H1 (cell line): ENCODE measurements at regions not wholly inside any gene's neighbourhood (a gene's known extent, or its start where the extent isn't known, plus 50 kb on each side); places are given as distances from the start of the nearest gene placed in this dataset.

ENCODE experiments used
- CTCF ChIA-PET: fragments of 300-600 bp; sonication (Branson Sonifier 250); formaldehyde crosslinking; loops from one replicate; lab custom pipeline; 2021; ENCODE audit not compliant: partially characterized antibody; lab: Charles Lee
- POLR2A ChIA-PET: fragments of 300-600 bp; sonication (Branson Sonifier 250); formaldehyde crosslinking; loops from one replicate; lab custom pipeline; 2021; ENCODE audit warnings: inconsistent platforms; ENCODE audit not compliant: partially characterized antibody; lab: Charles Lee
- DNase-seq, 2 experiments: peaks; one replicate each; pipeline versions ENCODE4 v3.0.0 to v3.0.0-alpha.2; 2010 to 2022; ENCODE audit warnings: low spot score in 2 of 2, low read depth in 1 of 2, mixed read lengths in 1 of 2
- FAIRE-seq: peaks from 2 replicates; lab custom pipeline; 2011; peaks lifted over from hg19 to GRCh38; lab: Jason Lieb, UNC
- H2AFZ ChIP-seq: 2 replicates; pipeline ENCODE4 v1.8.1; 2012; ENCODE audit warnings: low read length, inconsistent platforms
- H2AK5ac ChIP-seq: 2 replicates; pipeline ENCODE4 v1.6.1; 2013; ENCODE audit warnings: low read depth, low read length
- H2BK120ac ChIP-seq: replicated peaks from 2 replicates; pipeline ENCODE3; 2013; ENCODE audit warnings: low read depth, low read length, inconsistent platforms
- H2BK12ac ChIP-seq: 2 replicates; pipeline ENCODE4 v1.6.1; 2013; ENCODE audit warnings: low read depth, low read length
- H2BK15ac ChIP-seq: 2 replicates; pipeline ENCODE4 v1.6.1; 2013; ENCODE audit warnings: low read length
- H2BK20ac ChIP-seq: 2 replicates; pipeline ENCODE4 v1.6.1; 2013; ENCODE audit warnings: low read length
- H2BK5ac ChIP-seq: 2 replicates; pipeline ENCODE4 v1.6.1; 2013; ENCODE audit warnings: low read depth, low read length
- H3K14ac ChIP-seq: 2 replicates; pipeline ENCODE4 v1.6.1; 2013; ENCODE audit warnings: inconsistent platforms; ENCODE audit not compliant: insufficient read length
- H3K18ac ChIP-seq: 2 replicates; pipeline ENCODE4 v1.6.1; 2013; ENCODE audit warnings: low read length; ENCODE audit errors: extremely low read depth
- H3K23ac ChIP-seq: 2 replicates; pipeline ENCODE4 v1.6.1; 2013; ENCODE audit warnings: inconsistent platforms; ENCODE audit not compliant: insufficient read length
- H3K23me2 ChIP-seq: 2 replicates; pipeline ENCODE4 v1.6.1; 2013; ENCODE audit warnings: low read depth, low read length
- H3K27ac ChIP-seq: 2 replicates; pipeline ENCODE4 v1.6.1; 2011; ENCODE audit warnings: low read depth, low read length, inconsistent platforms
- H3K27me3 ChIP-seq, 4 experiments: replicated peaks in 1 of 4; 1 replicate in 1 of 4; 2 replicates in 3 of 4; pipeline versions ENCODE4 v1.6.1 to v1.8.1; 2011 to 2013; ENCODE audit warnings: low read length in 3 of 4, mild to moderate bottlenecking in 3 of 4, inconsistent platforms in 2 of 4, mixed read lengths in 2 of 4, moderate library complexity in 1 of 4; ENCODE audit not compliant: control insufficient read depth in 3 of 4, insufficient read depth in 3 of 4; ENCODE audit errors: extremely low read depth in 1 of 4
- H3K36me3 ChIP-seq, 4 experiments: 2 replicates each; pipeline versions ENCODE4 v1.6.1 to v1.8.1; 2011 to 2013; ENCODE audit warnings: mild to moderate bottlenecking in 4 of 4, low read length in 3 of 4, moderate library complexity in 2 of 4, control low read depth in 1 of 4, inconsistent platforms in 1 of 4; ENCODE audit not compliant: insufficient read depth in 4 of 4, control insufficient read depth in 2 of 4
- H3K4ac ChIP-seq: replicated peaks from 2 replicates; pipeline ENCODE3; 2013; ENCODE audit warnings: low read length, low read depth, mixed read lengths, inconsistent platforms; ENCODE audit not compliant: insufficient read length
- H3K4me1 ChIP-seq, 4 experiments: replicated peaks in 1 of 4; 1 replicate in 1 of 4; 2 replicates in 3 of 4; pipeline versions ENCODE4 v1.6.1 to v1.8.1; 2011 to 2013; ENCODE audit warnings: low read length in 3 of 4, inconsistent platforms in 2 of 4, mixed read lengths in 1 of 4; ENCODE audit not compliant: insufficient read depth in 4 of 4, control insufficient read depth in 3 of 4
- H3K4me2 ChIP-seq, 2 experiments: 2 replicates each; pipeline versions ENCODE4 v1.6.1 to v1.8.1; 2011 to 2013; ENCODE audit warnings: low read depth in 2 of 2, low read length in 2 of 2, control low read depth in 1 of 2, inconsistent platforms in 1 of 2, mild to moderate bottlenecking in 1 of 2; ENCODE audit not compliant: insufficient read depth in 1 of 2
- H3K4me3 ChIP-seq, 4 experiments: fragments of 200-600, 300-600 bp in 1 of 4; sonication (generic), shearing (Covaris generic), sonication (Bioruptor Twin) in 1 of 4; 2 replicates each; pipeline versions ENCODE4 v1.5.1 to v1.8.1; 2011 to 2016; ENCODE audit warnings: low read length in 4 of 4, low read depth in 3 of 4, control low read depth in 2 of 4, inconsistent platforms in 2 of 4, mild to moderate bottlenecking in 2 of 4, mixed read lengths in 1 of 4, moderate library complexity in 1 of 4; ENCODE audit not compliant: insufficient read depth in 2 of 4; ENCODE audit errors: extremely low read depth in 1 of 4
- H3K56ac ChIP-seq: replicated peaks from 2 replicates; pipeline ENCODE3; 2013; ENCODE audit warnings: low read depth, mild to moderate bottlenecking, mixed read lengths, low read length, inconsistent platforms; ENCODE audit not compliant: insufficient read length
- H3K79me1 ChIP-seq: 2 replicates; pipeline ENCODE4 v1.6.1; 2013; ENCODE audit warnings: low read depth, low read length, control low read depth
- H3K79me2 ChIP-seq, 2 experiments: 2 replicates each; pipeline versions ENCODE4 v1.6.1 to v1.8.1; 2012 to 2013; ENCODE audit warnings: low read length in 2 of 2, mild to moderate bottlenecking in 2 of 2, inconsistent platforms in 1 of 2; ENCODE audit not compliant: insufficient read depth in 2 of 2, control insufficient read depth in 1 of 2
- H3K9ac ChIP-seq, 4 experiments: replicated peaks in 1 of 4; 1 replicate in 1 of 4; 2 replicates in 3 of 4; pipeline versions ENCODE4 v1.6.1 to v1.8.1; 2011 to 2013; ENCODE audit warnings: low read depth in 3 of 4, low read length in 3 of 4, control low read depth in 2 of 4, mild to moderate bottlenecking in 2 of 4, moderate library complexity in 2 of 4, inconsistent platforms in 1 of 4; ENCODE audit errors: extremely low read depth in 1 of 4
- H3K9me3 ChIP-seq, 2 experiments: 2 replicates each; pipeline versions ENCODE4 v1.6.1 to v1.8.1; 2012 to 2013; ENCODE audit warnings: mild to moderate bottlenecking in 2 of 2, moderate library complexity in 2 of 2, control low read depth in 1 of 2, inconsistent platforms in 1 of 2, low read depth in 1 of 2, low read length in 1 of 2, mixed read lengths in 1 of 2; ENCODE audit not compliant: insufficient read depth in 2 of 2
- H4K20me1 ChIP-seq, 2 experiments: replicated peaks in 1 of 2; 2 replicates each; pipeline versions ENCODE3 to v1.8.1; 2011 to 2013; ENCODE audit warnings: inconsistent platforms in 2 of 2, low read length in 2 of 2, mild to moderate bottlenecking in 1 of 2; ENCODE audit not compliant: insufficient read depth in 2 of 2, control insufficient read depth in 1 of 2
- H4K5ac ChIP-seq: 2 replicates; pipeline ENCODE4 v1.6.1; 2013; ENCODE audit warnings: low read length, low read depth, mixed read lengths, inconsistent platforms; ENCODE audit not compliant: insufficient read length
- H4K8ac ChIP-seq: 2 replicates; pipeline ENCODE4 v1.8.0; 2013; ENCODE audit warnings: mild to moderate bottlenecking, moderate library complexity, low read length, inconsistent platforms; ENCODE audit not compliant: insufficient read depth; ENCODE audit errors: extremely low read depth
- H4K91ac ChIP-seq: replicated peaks from 2 replicates; pipeline ENCODE3; 2013; ENCODE audit warnings: low read length, mixed read lengths, inconsistent platforms; ENCODE audit not compliant: insufficient read length
- BACH1 ChIP-seq: IDR thresholded peaks from 2 replicates; pipeline ENCODE4 v1.6.1; 2012; ENCODE audit warnings: low read length, improper control_type of control experiment
- CTCF ChIP-seq, 3 experiments: IDR thresholded peaks; 1 replicate in 2 of 3; 2 replicates in 1 of 3; pipeline versions ENCODE4 v1.5.1 to v1.6.1; 2011; ENCODE audit warnings: low read length in 3 of 3, mild to moderate bottlenecking in 3 of 3, inconsistent platforms in 2 of 3, low read depth in 1 of 3, moderate library complexity in 1 of 3; ENCODE audit not compliant: insufficient read depth in 1 of 3; ENCODE audit errors: control extremely low read depth in 1 of 3
- FOSL1 ChIP-seq: IDR thresholded peaks from 2 replicates; pipeline ENCODE4 v1.6.1; 2011; ENCODE audit warnings: mild to moderate bottlenecking, low read depth, low read length, moderate library complexity; ENCODE audit not compliant: insufficient read depth
- HDAC2 ChIP-seq, 2 experiments: fragments of 300-600 bp in 1 of 2; sonication (generic) in 1 of 2; IDR thresholded peaks; 2 replicates each; pipeline ENCODE4 v1.6.1; 2011 to 2012; ENCODE audit warnings: low read depth in 2 of 2, low read length in 2 of 2, mild to moderate bottlenecking in 2 of 2, moderate library complexity in 2 of 2, borderline replicate concordance in 1 of 2, inconsistent platforms in 1 of 2
- JUND ChIP-seq: IDR thresholded peaks from 2 replicates; pipeline ENCODE4 v1.6.1; 2011; ENCODE audit warnings: mild to moderate bottlenecking, improper control_type of control experiment, low read length
- MAX ChIP-seq: IDR thresholded peaks from 2 replicates; pipeline ENCODE4 v1.6.1; 2012; ENCODE audit warnings: inconsistent platforms
- SIX5 ChIP-seq: IDR thresholded peaks from 2 replicates; pipeline ENCODE4 v1.6.1; 2011; ENCODE audit warnings: mild to moderate bottlenecking, low read depth, low read length
- SP2 ChIP-seq: IDR thresholded peaks from 2 replicates; pipeline ENCODE4 v1.6.1; 2012; ENCODE audit warnings: mild to moderate bottlenecking, low read length, inconsistent platforms
- TAF1 ChIP-seq: IDR thresholded peaks from 2 replicates; pipeline ENCODE4 v1.6.1; 2011; ENCODE audit warnings: mild to moderate bottlenecking, low read depth, low read length
- USF2 ChIP-seq: IDR thresholded peaks from 2 replicates; pipeline ENCODE4 v1.6.1; 2011; ENCODE audit warnings: low read length, improper control_type of control experiment
- ZNF274 ChIP-seq: IDR thresholded peaks from 2 replicates; pipeline ENCODE4 v1.7.0; 2012; ENCODE audit warnings: low read length, borderline replicate concordance; ENCODE audit errors: extremely low read depth
- WGBS, 2 experiments: shearing (Covaris generic) in 1 of 2; methylation state at CpG; one replicate each; pipeline versions ENCODE4 v1.1.6 to v1.1.7; 2013 to 2015; ENCODE audit warnings: low lambda C conversion rate in 2 of 2, mixed read lengths in 2 of 2, inconsistent platforms in 1 of 2, low coverage in 1 of 2, missing lambda C conversion rate in 1 of 2; ENCODE audit not compliant: insufficient replicate concordance in 2 of 2, insufficient coverage in 1 of 2, insufficient read length in 1 of 2; ENCODE audit errors: extremely low coverage in 1 of 2, missing lambda C conversion rate in 1 of 2; 5-methylcytosine and 5-hydroxymethylcytosine counted together

- H2BK5ac ChIP-seq, result no peak overlapping the region
- H3K9me3 ChIP-seq, result no peaks in the 10 kb centered on the region
- no peak overlapping the region for H3K56ac ChIP-seq
- no peaks in the 10 kb centered on the region for H3K23me2 ChIP-seq
- CTCF ChIA-PET, result interaction anchor here (0.6 to 1.2 kb wide), 2 partner anchors 26 to 158 kb away, joined by 4 to 5 read pairs; no protein-coding TSS in a partner anchor
- no peaks in the 10 kb centered on the region for H3K4me1 ChIP-seq
- no peak overlapping the region for H2AFZ ChIP-seq
- H3K79me1 ChIP-seq, result no peaks in the 10 kb centered on the region
- no peak overlapping the region for H2AK5ac ChIP-seq
- H3K23ac ChIP-seq, result no peak overlapping the region
- H4K5ac ChIP-seq, result no peak overlapping the region
- H4K8ac ChIP-seq, result no peak overlapping the region
- DNase-seq (no peak), FAIRE-seq (no peak)
- no peaks in the 10 kb centered on the region for H3K79me2 ChIP-seq
- H3K4me3 ChIP-seq, result no peak overlapping the region
- POLR2A ChIA-PET, result no interaction called here
- H3K14ac ChIP-seq, result no peak overlapping the region
- H4K20me1 ChIP-seq, result no peaks in the 10 kb centered on the region
- no peak overlapping the region for H3K4me2 ChIP-seq
- H3K9ac ChIP-seq, result no peak overlapping the region
- no peak overlapping the region for H3K18ac ChIP-seq
- no peaks in the 10 kb centered on the region for H3K36me3 ChIP-seq
- no peak overlapping the region for H2BK120ac ChIP-seq
- no peaks in the 10 kb centered on the region for H3K27me3 ChIP-seq
- H3K27ac ChIP-seq, result no peak overlapping the region
- 90% methylated on average over 1 of the region's 1 CpG; no CpG with 5 or more reads in 1 of the 2 experiments for WGBS, 2 experiments
- no peak overlapping the region for H3K4ac ChIP-seq
- H2BK12ac ChIP-seq, result no peak overlapping the region
- no peak overlapping the region for H2BK15ac ChIP-seq
- H4K91ac ChIP-seq, result no peak overlapping the region
- H2BK20ac ChIP-seq, result no peak overlapping the region
- TF ChIP-seq FOSL1, result no peak
- TF ChIP-seq JUND, result no peak
- no peak for TF ChIP-seq MAX
- no peak for TF ChIP-seq TAF1
- no peak for TF ChIP-seq BACH1
- TF ChIP-seq SIX5, result no peak
- no peak for TF ChIP-seq HDAC2 (IDR thresholded peaks at IDR 0.05; ENCODE audit: borderline replicate concordance in 1 of 2, low read depth in 2 of 2, low read length in 2 of 2)
- no peak for TF ChIP-seq SP2
- TF ChIP-seq USF2, result no peak
- TF ChIP-seq CTCF (IDR thresholded peaks at IDR 0.05; ENCODE audit: control extremely low read depth in 1 of 3, insufficient read depth in 1 of 3, low read depth in 1 of 3, low read length in 3 of 3), result no peak
- TF ChIP-seq ZNF274, result no peak
Measured at GRCh38 chr15:50850003-50850402, 58.5 kb upstream of the AP4E1 start.
